Thyroid gland (tissue), 4 donors: ENCODE measurements at regions not wholly inside any gene's neighbourhood (a gene's known extent, or its start where the extent isn't known, plus 50 kb on each side); places are given as distances from the start of the nearest gene placed in this dataset.

Experiments used
- POLR2A ChIP-seq, 2 donors: fragments of 450-650 bp; IDR thresholded peaks; one replicate each; pipeline ENCODE4 v1.6.1; 2017; ENCODE audit warnings: antibody characterized with exemption in 2 of 2, mild to moderate bottlenecking in 2 of 2, moderate library complexity in 1 of 2
- TF ChIP-seq, protein P1 (sequence below), 6 experiments: fragments of 200-600 bp in 3 of 6; fragments of 450-650 bp in 3 of 6; sonication (generic) in 3 of 6; IDR thresholded peaks; one replicate each; pipeline ENCODE4 v1.5.1; 2016 to 2019; ENCODE audit warnings: antibody characterized with exemption in 6 of 6, mild to moderate bottlenecking in 2 of 6, inconsistent platforms in 1 of 6, moderate library complexity in 1 of 6

DNA sequence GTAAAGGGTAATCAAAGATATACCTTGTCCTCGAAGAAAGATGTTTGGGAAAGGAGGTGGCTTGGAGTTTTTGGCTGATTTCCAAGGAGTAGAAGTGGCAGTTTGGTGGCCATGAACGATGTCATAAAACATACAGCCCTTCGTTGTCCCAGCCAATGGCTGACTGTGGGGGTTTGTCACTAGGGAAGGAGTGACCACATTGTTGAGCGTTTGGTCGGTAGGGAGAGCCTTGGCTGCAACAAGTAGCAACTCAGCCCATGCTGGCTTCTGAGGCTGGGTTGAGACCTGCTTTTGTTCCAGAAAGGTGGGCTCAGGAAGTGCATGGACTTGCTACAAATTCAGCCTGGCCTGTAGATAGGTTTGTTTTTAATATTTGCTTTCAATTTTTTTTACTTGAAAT is 128.3 kb downstream of the BOD1 start:
- TF ChIP-seq, protein P1, sequence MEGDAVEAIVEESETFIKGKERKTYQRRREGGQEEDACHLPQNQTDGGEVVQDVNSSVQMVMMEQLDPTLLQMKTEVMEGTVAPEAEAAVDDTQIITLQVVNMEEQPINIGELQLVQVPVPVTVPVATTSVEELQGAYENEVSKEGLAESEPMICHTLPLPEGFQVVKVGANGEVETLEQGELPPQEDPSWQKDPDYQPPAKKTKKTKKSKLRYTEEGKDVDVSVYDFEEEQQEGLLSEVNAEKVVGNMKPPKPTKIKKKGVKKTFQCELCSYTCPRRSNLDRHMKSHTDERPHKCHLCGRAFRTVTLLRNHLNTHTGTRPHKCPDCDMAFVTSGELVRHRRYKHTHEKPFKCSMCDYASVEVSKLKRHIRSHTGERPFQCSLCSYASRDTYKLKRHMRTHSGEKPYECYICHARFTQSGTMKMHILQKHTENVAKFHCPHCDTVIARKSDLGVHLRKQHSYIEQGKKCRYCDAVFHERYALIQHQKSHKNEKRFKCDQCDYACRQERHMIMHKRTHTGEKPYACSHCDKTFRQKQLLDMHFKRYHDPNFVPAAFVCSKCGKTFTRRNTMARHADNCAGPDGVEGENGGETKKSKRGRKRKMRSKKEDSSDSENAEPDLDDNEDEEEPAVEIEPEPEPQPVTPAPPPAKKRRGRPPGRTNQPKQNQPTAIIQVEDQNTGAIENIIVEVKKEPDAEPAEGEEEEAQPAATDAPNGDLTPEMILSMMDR (IDR thresholded peaks at IDR 0.05), result no peak
- no peak for TF ChIP-seq POLR2A (IDR thresholded peaks at IDR 0.05)
